ENCODE measurements at regions not wholly inside any gene's neighbourhood (a gene's known extent, or its start where the extent isn't known, plus 50 kb on each side); places are given as distances from the start of the nearest gene placed in this dataset.

GRCh38 chr5:153895266-153895665 lies 143.4 kb downstream of the FAM114A2 start:
- H3K4me3 Mint-ChIP-seq (ENCODE audit: unreplicated experiment): no peak overlapping the region
- H3K4me1 Mint-ChIP-seq (ENCODE audit: low read depth, unreplicated experiment): no peaks in the 10 kb centered on the region
- no peaks in the 10 kb centered on the region for H3K9me3 Mint-ChIP-seq (ENCODE audit: unreplicated experiment)
- TF ChIP-seq CTCF (IDR thresholded peaks at IDR 0.05; ENCODE audit: partially characterized antibody, unreplicated experiment): no peak
- no peak for DNase-seq
- H3K36me3 Mint-ChIP-seq (ENCODE audit: unreplicated experiment): no peaks in the 10 kb centered on the region
- peaks cover 2% of the 10 kb centered on the region for H3K27me3 Mint-ChIP-seq (ENCODE audit: unreplicated experiment)
- no peak overlapping the region for H3K27ac Mint-ChIP-seq (ENCODE audit: unreplicated experiment)

- H3K4me1 Mint-ChIP-seq (ENCODE audit: low read depth, unreplicated experiment): no peaks in the 10 kb centered on the region
- H3K4me3 Mint-ChIP-seq (ENCODE audit: unreplicated experiment): no peak overlapping the region
- DNase-seq: no peak
- no peak for TF ChIP-seq CTCF (IDR thresholded peaks at IDR 0.05; ENCODE audit: partially characterized antibody, unreplicated experiment)
- H3K27me3 Mint-ChIP-seq (ENCODE audit: unreplicated experiment): peaks cover 2% of the 10 kb centered on the region
- H3K27ac Mint-ChIP-seq (ENCODE audit: unreplicated experiment): no peak overlapping the region
- H3K36me3 Mint-ChIP-seq (ENCODE audit: unreplicated experiment): no peaks in the 10 kb centered on the region
- no peaks in the 10 kb centered on the region for H3K9me3 Mint-ChIP-seq (ENCODE audit: unreplicated experiment)
Measured at GRCh38 chr5:153893817-153894216, 144.9 kb downstream of the FAM114A2 start.

DNA sequence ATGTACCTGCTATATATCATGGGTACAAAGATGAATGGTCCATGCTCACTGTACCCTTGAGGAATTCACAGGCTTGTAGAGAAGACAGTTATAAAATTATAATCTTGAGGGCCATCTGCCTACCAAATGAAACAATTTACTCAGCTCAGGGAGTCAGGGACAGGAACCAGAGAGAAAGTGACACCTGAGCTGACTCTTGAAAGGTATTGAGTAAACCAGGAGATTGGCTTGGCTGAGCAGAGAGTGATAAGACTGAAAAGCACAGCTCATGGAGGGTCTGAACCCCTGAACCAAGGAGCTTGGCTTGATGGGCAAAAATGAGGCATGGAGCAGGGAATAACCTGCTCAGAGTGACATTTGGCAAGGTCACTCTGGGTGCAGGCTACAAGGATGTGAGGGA lies 147.3 kb downstream of the FAM114A2 start:
- Mint-ChIP-seq H3K9me3 (ENCODE audit: unreplicated experiment) (no peaks in the 10 kb centered on the region), H3K4me1 (ENCODE audit: low read depth, unreplicated experiment) (no peaks in the 10 kb centered on the region), H3K36me3 (ENCODE audit: unreplicated experiment) (no peaks in the 10 kb centered on the region), H3K27ac (ENCODE audit: unreplicated experiment) (no peak overlapping the region), H3K27me3 (ENCODE audit: unreplicated experiment) (peaks cover 2% of the 10 kb centered on the region), H3K4me3 (ENCODE audit: unreplicated experiment) (no peak overlapping the region)
- TF ChIP-seq CTCF (IDR thresholded peaks at IDR 0.05; ENCODE audit: partially characterized antibody, unreplicated experiment): no peak
- no peak for DNase-seq

DNA sequence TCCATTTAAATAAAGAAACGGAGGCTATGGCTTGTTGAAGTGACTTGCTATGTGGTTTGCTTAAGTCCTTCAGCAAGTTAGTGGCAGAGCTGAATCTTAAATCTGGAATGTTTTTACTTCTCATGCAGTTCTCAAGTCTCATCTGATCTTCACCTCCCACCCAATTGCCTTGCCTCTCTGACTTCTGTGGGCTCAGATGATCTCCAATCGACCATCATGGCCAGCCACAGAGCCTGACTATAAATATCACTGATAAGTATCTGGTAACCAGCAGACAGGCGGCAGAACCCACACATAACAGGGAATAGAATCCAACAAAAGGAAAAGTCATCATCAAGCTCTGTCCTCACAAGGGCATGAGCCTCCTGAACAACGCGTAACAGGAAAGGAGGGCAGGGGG lies 149.9 kb downstream of the FAM114A2 start:
- no peaks in the 10 kb centered on the region for H3K4me1 Mint-ChIP-seq (ENCODE audit: low read depth, unreplicated experiment)
- H3K9me3 Mint-ChIP-seq (ENCODE audit: unreplicated experiment): no peaks in the 10 kb centered on the region
- no peak for DNase-seq
- peaks cover 2% of the 10 kb centered on the region for H3K27me3 Mint-ChIP-seq (ENCODE audit: unreplicated experiment)
- no peak overlapping the region for H3K27ac Mint-ChIP-seq (ENCODE audit: unreplicated experiment)
- TF ChIP-seq CTCF (IDR thresholded peaks at IDR 0.05; ENCODE audit: partially characterized antibody, unreplicated experiment): no peak
- H3K4me3 Mint-ChIP-seq (ENCODE audit: unreplicated experiment): no peak overlapping the region
- no peaks in the 10 kb centered on the region for H3K36me3 Mint-ChIP-seq (ENCODE audit: unreplicated experiment)

- TF ChIP-seq CTCF (IDR thresholded peaks at IDR 0.05; ENCODE audit: partially characterized antibody, unreplicated experiment): no peak
- H3K36me3 Mint-ChIP-seq (ENCODE audit: unreplicated experiment): no peaks in the 10 kb centered on the region
- no peaks in the 10 kb centered on the region for H3K4me1 Mint-ChIP-seq (ENCODE audit: low read depth, unreplicated experiment)
- H3K27ac Mint-ChIP-seq (ENCODE audit: unreplicated experiment): no peak overlapping the region
- H3K9me3 Mint-ChIP-seq (ENCODE audit: unreplicated experiment): no peaks in the 10 kb centered on the region
- H3K4me3 Mint-ChIP-seq (ENCODE audit: unreplicated experiment): no peak overlapping the region
- H3K27me3 Mint-ChIP-seq (ENCODE audit: unreplicated experiment): no peaks in the 10 kb centered on the region
- no peak for DNase-seq
Measured at GRCh38 chr5:153885141-153885540, 153.6 kb downstream of the FAM114A2 start.
